ENCODE measurements at regions not wholly inside any gene's neighbourhood (a gene's known extent, or its start where the extent isn't known, plus 50 kb on each side); places are given as distances from the start of the nearest gene placed in this dataset.

GRCh38 chr7:42987648-42988214 lies 55.6 kb downstream of the MRPL32 start:
- Histone ChIP-seq H3K4me2 (no peak overlapping the region), H2AFZ (0 out of 2 replicates have a peak overlapping the region, but pooled peaks have one; percentile 8), H3K27me3 (ENCODE audit: insufficient read depth) (no peaks in the 10 kb centered on the region), H3K4me3 (no peak overlapping the region), H3F3A (replicated peaks; ENCODE audit: low read depth) (no peaks in the 10 kb centered on the region), H3K36me3 (ENCODE audit: insufficient read depth) (no peaks in the 10 kb centered on the region), H3K9me2 (ENCODE audit: insufficient read depth) (peaks cover 5% of the 10 kb centered on the region), H3K4me1 (ENCODE audit: insufficient read depth) (peaks cover 5% of the 10 kb centered on the region; the same call in 1 of the 2 replicates), H4K20me1 (replicated peaks; ENCODE audit: insufficient read depth) (no peaks in the 10 kb centered on the region), H3K27ac (ENCODE audit: low read depth) (no peak overlapping the region), H3K79me2 (replicated peaks; ENCODE audit: insufficient read depth) (no peaks in the 10 kb centered on the region)
- peaks cover 15% of the 10 kb centered on the region for H3K4me1 Mint-ChIP-seq
- no peaks in the 10 kb centered on the region for H3K36me3 Mint-ChIP-seq (ENCODE audit: low read depth)
- DNase-seq (ENCODE audit: low spot score) (no peak), ATAC-seq (no peak)
- H3K27me3 Mint-ChIP-seq (ENCODE audit: insufficient read depth, low read depth, poor library complexity) = peaks cover 2% of the 10 kb centered on the region
- no peak overlapping the region for H3K4me3 Mint-ChIP-seq
- peaks cover 5% of the 10 kb centered on the region; the same call in 2 of the 3 replicates for H3K9me3 Mint-ChIP-seq
- H3K27ac Mint-ChIP-seq = no peak overlapping the region
- TF ChIP-seq ZNF462 (CRISPR knock-in tag; IDR thresholded peaks at IDR 0.05) (no peak), JUNB (IDR thresholded peaks at IDR 0.05; ENCODE audit: unreplicated experiment) (no peak), ZNF114 (CRISPR knock-in tag; IDR thresholded peaks at IDR 0.05) (no peak), EZH2phosphoT487 (IDR thresholded peaks at IDR 0.05; ENCODE audit: unreplicated experiment) (no peak), CTCF (conservative IDR thresholded peaks at IDR 0.05; ENCODE audit: low read depth in 2 of 2) (no peak), ETS1 (IDR thresholded peaks at IDR 0.05) (no peak), NANOG (IDR thresholded peaks at IDR 0.05; ENCODE audit: borderline replicate concordance) (no peak), EZH2 (IDR thresholded peaks at IDR 0.05; ENCODE audit: low read depth, unreplicated experiment) (no peak)
